MM.1S (cell line): ENCODE measurements at regions not wholly inside any gene's neighbourhood (a gene's known extent, or its start where the extent isn't known, plus 50 kb on each side); places are given as distances from the start of the nearest gene placed in this dataset.

Source experiments
- DNase-seq: peaks from one replicate; pipeline ENCODE4 v3.0.0-alpha.2; 2015
- H2AFZ ChIP-seq: fragments of 300-600 bp; sonication (generic); 2 replicates; pipeline ENCODE4 v1.6.0; 2016; ENCODE audit warnings: antibody characterized with exemption, low read length
- H3F3A ChIP-seq: fragments of 300-600 bp; sonication (generic); 2 replicates; pipeline ENCODE4 v1.6.1; 2016; ENCODE audit warnings: mild to moderate bottlenecking, antibody characterized with exemption, low read length, moderate library complexity, mixed read lengths; ENCODE audit not compliant: insufficient read depth
- H3K27ac ChIP-seq: fragments of 300-600 bp; sonication (generic); 2 replicates; pipeline ENCODE4 v1.5.1; 2016; ENCODE audit warnings: mild to moderate bottlenecking, low read length
- H3K27me3 ChIP-seq: fragments of 300-600 bp; sonication (generic); replicated peaks from 2 replicates; pipeline ENCODE4 v1.6.0; 2016; ENCODE audit warnings: low read length; ENCODE audit not compliant: insufficient read depth
- H3K36me3 ChIP-seq: fragments of 300-600 bp; sonication (generic); replicated peaks from 2 replicates; pipeline ENCODE4 v1.6.1; 2016; ENCODE audit warnings: mild to moderate bottlenecking, low read length, mixed read lengths; ENCODE audit not compliant: insufficient read depth
- H3K4me1 ChIP-seq: fragments of 300-600 bp; sonication (generic); 2 replicates; pipeline ENCODE4 v1.6.1; 2016; ENCODE audit warnings: low read length, mixed read lengths
- H3K4me2 ChIP-seq: fragments of 300-600 bp; sonication (generic); 2 replicates; pipeline ENCODE4 v1.6.0; 2016; ENCODE audit warnings: low read depth, low read length
- H3K4me3 ChIP-seq: fragments of 300-600 bp; sonication (generic); 2 replicates; pipeline ENCODE4 v1.5.1; 2016; ENCODE audit warnings: low read length, mixed read lengths
- H3K79me2 ChIP-seq: fragments of 300-600 bp; sonication (generic); 2 replicates; pipeline ENCODE4 v1.6.1; 2016; ENCODE audit warnings: mixed run types, low read length, mixed read lengths
- H3K9ac ChIP-seq: fragments of 300-600 bp; sonication (generic); 2 replicates; pipeline ENCODE4 v1.6.1; 2016; ENCODE audit warnings: low read length, mixed read lengths
- H3K9me2 ChIP-seq: fragments of 300-600 bp; sonication (generic); replicated peaks from 2 replicates; pipeline ENCODE4 v1.6.1; 2016; ENCODE audit warnings: mild to moderate bottlenecking, low read length, mixed read lengths; ENCODE audit not compliant: insufficient read depth
- H3K9me3 ChIP-seq: fragments of 300-600 bp; sonication (generic); replicated peaks from 2 replicates; pipeline ENCODE4 v1.6.1; 2016; ENCODE audit warnings: mild to moderate bottlenecking, low read length, mixed read lengths; ENCODE audit not compliant: insufficient read depth
- H4K20me1 ChIP-seq: fragments of 300-600 bp; sonication (generic); 2 replicates; pipeline ENCODE4 v1.6.1; 2016; ENCODE audit warnings: mild to moderate bottlenecking, low read length, moderate library complexity, mixed read lengths; ENCODE audit not compliant: insufficient read depth
- EZH2 ChIP-seq: fragments of 300-600 bp; sonication (generic); optimal IDR thresholded peaks from 2 replicates; pipeline ENCODE3; 2017; ENCODE audit warnings: low read depth, mild to moderate bottlenecking, antibody characterized with exemption, low read length, mixed read lengths
- EZH2phosphoT487 ChIP-seq: fragments of 300-600 bp; sonication (generic); IDR thresholded peaks from 2 replicates; pipeline ENCODE4 v1.6.1; 2018; ENCODE audit warnings: antibody characterized with exemption, low read length
- TF ChIP-seq, protein P1 (sequence below): fragments of 300-600 bp; sonication (generic); IDR thresholded peaks from 2 replicates; pipeline ENCODE4 v1.5.1; 2016; ENCODE audit warnings: antibody characterized with exemption, low read length, mixed read lengths

DNA sequence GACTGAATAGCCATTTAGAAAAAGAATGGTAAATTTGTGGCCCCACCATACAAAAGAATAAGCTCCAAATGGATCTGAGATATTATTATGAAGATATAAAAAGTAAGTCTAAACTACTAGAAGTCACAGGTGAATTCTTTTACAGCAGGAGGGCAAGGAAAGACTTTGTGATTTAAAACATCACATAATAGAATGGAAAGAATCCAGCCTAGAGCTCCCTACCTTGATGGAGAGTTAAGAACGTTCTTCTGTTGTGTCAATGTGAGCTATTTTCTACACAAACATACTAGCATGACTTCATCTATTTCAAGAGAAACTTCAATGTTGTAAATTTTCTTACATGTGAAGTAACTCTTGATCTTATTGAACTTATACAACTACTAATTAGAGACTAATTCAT is 100.0 kb upstream of the NRSN1 start:
- H3K9ac ChIP-seq, result no peak overlapping the region
- no peaks in the 10 kb centered on the region for H3K9me2 ChIP-seq
- H3K36me3 ChIP-seq, result no peaks in the 10 kb centered on the region
- no peak overlapping the region for H3K4me2 ChIP-seq
- H3K27me3 ChIP-seq, result no peaks in the 10 kb centered on the region
- no peaks in the 10 kb centered on the region for H3K9me3 ChIP-seq
- no peak overlapping the region for H3K27ac ChIP-seq
- H2AFZ ChIP-seq, result no peak overlapping the region
- H3F3A ChIP-seq, result no peaks in the 10 kb centered on the region
- no peaks in the 10 kb centered on the region for H3K4me1 ChIP-seq
- H4K20me1 ChIP-seq, result no peaks in the 10 kb centered on the region
- DNase-seq, result no peak
- TF ChIP-seq EZH2 (no peak), EZH2phosphoT487 (no peak)
- TF ChIP-seq, protein P1, sequence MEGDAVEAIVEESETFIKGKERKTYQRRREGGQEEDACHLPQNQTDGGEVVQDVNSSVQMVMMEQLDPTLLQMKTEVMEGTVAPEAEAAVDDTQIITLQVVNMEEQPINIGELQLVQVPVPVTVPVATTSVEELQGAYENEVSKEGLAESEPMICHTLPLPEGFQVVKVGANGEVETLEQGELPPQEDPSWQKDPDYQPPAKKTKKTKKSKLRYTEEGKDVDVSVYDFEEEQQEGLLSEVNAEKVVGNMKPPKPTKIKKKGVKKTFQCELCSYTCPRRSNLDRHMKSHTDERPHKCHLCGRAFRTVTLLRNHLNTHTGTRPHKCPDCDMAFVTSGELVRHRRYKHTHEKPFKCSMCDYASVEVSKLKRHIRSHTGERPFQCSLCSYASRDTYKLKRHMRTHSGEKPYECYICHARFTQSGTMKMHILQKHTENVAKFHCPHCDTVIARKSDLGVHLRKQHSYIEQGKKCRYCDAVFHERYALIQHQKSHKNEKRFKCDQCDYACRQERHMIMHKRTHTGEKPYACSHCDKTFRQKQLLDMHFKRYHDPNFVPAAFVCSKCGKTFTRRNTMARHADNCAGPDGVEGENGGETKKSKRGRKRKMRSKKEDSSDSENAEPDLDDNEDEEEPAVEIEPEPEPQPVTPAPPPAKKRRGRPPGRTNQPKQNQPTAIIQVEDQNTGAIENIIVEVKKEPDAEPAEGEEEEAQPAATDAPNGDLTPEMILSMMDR, result no peak
- H3K79me2 ChIP-seq, result no peaks in the 10 kb centered on the region
- H3K4me3 ChIP-seq, result no peak overlapping the region

DNA sequence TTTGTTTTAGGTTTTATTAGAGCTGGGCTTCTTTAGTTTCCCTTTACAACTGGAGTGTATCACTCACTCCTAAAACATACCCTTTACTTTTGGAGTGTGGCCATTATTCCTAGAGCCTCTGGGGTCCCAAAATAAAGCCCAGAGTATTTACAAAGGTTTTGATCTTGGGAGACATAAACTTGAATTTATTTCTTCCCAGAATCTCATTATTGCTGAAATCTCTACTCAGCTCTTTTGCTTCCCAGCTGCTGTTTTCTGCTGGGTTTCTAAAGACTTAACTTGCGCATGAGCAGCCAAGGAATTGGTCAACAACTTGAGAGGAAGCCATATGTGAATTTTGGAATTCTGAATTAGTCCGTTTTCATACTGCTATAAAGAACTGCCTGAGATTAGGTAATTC is 94.5 kb upstream of the NRSN1 start:
- no peaks in the 10 kb centered on the region for H3K36me3 ChIP-seq
- H2AFZ ChIP-seq, result no peak overlapping the region
- DNase-seq, result no peak
- no peak overlapping the region for H3K4me3 ChIP-seq
- H3K4me2 ChIP-seq, result no peak overlapping the region
- H3K27me3 ChIP-seq, result no peaks in the 10 kb centered on the region
- H3K9ac ChIP-seq, result no peak overlapping the region
- H3K9me3 ChIP-seq, result no peaks in the 10 kb centered on the region
- TF ChIP-seq, protein P1, result no peak
- TF ChIP-seq EZH2 (no peak), EZH2phosphoT487 (no peak)
- no peaks in the 10 kb centered on the region for H3K9me2 ChIP-seq
- H3K79me2 ChIP-seq, result no peaks in the 10 kb centered on the region
- H3K27ac ChIP-seq, result no peak overlapping the region
- no peaks in the 10 kb centered on the region for H3K4me1 ChIP-seq
- no peaks in the 10 kb centered on the region for H4K20me1 ChIP-seq
- H3F3A ChIP-seq, result no peaks in the 10 kb centered on the region

DNA sequence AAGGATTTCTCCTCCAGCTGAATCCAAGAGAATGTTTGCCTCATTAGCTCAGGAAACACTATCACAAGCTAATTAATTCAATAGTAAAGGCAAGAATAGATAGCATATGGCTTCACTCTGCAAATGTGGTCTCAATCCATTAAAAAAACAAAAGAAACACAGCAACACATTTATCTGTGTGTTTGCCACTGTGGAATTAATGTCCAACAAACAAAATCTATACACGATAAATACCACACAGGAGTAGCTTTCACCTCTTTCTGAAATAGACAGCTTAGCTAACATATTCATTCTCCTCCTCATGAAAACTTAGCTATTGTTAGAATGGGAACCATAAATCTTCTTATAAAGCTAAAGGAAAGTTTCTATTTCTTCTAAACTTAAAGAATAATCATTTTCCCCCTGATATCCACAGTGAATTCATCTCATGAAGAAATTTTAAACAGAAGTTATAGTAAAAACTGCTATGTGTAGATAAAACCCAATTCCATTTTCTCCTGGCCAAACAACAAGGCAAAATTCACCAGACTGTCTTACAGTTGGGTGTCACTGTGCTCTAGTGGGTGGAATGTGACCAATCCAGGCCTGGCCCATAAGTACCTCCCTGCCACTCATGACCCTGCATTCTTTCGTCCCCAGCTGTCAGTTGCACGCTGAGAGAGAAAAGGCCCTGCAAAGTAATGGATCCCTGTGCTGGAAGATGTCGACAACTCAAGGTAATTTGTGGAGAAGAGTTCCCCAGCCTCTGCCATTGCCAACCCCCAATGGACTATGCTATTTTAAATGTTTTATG is 92.9 kb upstream of the NRSN1 start:
- Histone ChIP-seq H3K27me3 (no peaks in the 10 kb centered on the region), H3K9me2 (no peaks in the 10 kb centered on the region), H3K79me2 (no peaks in the 10 kb centered on the region), H3K36me3 (no peaks in the 10 kb centered on the region), H3K9me3 (no peaks in the 10 kb centered on the region), H3K4me1 (no peaks in the 10 kb centered on the region), H3K4me3 (no peak overlapping the region), H3F3A (no peaks in the 10 kb centered on the region), H4K20me1 (no peaks in the 10 kb centered on the region), H3K9ac (no peak overlapping the region), H3K27ac (no peak overlapping the region), H3K4me2 (no peak overlapping the region), H2AFZ (no peak overlapping the region)
- DNase-seq, result no peak
- TF ChIP-seq EZH2 (no peak), EZH2phosphoT487 (no peak)
- TF ChIP-seq, protein P1, result no peak
